ENCODE measurements at regions not wholly inside any gene's neighbourhood (a gene's known extent, or its start where the extent isn't known, plus 50 kb on each side); places are given as distances from the start of the nearest gene placed in this dataset.

- no peak for DNase-seq
Observed at GRCh38 chr4:157459785-157460184, 239.3 kb downstream of the GRIA2 start.

GRCh38 chr4:157447195-157447594 is 226.7 kb downstream of the GRIA2 start:
- peak; percentile 1 for DNase-seq

GRCh38 chr4:157444014-157444413 is 223.5 kb downstream of the GRIA2 start:
- DNase-seq, result no peak

- no peak for DNase-seq
Observed at GRCh38 chr4:157443537-157443936, 223.0 kb downstream of the GRIA2 start.

- DNase-seq, result no peak
Observed at GRCh38 chr4:157425897-157426296, 205.4 kb downstream of the GRIA2 start.

- DNase-seq, result no peak
Observed at GRCh38 chr4:157423526-157424020, 203.0 kb downstream of the GRIA2 start.

GRCh38 chr4:157421365-157421764 is 200.8 kb downstream of the GRIA2 start:
- no peak for DNase-seq
